GM12891 (cell line): ENCODE measurements at regions not wholly inside any gene's neighbourhood (a gene's known extent, or its start where the extent isn't known, plus 50 kb on each side); places are given as distances from the start of the nearest gene placed in this dataset.

Experiments
- PAX5 ChIP-seq: IDR thresholded peaks from 2 replicates; pipeline ENCODE4 v1.6.1; 2011; ENCODE audit warnings: low read length, moderate library complexity, mild to moderate bottlenecking; ENCODE audit not compliant: insufficient read depth, severe bottlenecking
- POLR2A ChIP-seq: IDR thresholded peaks from 2 replicates; pipeline ENCODE4 v1.6.1; 2011; ENCODE audit warnings: low read depth, low read length, control low read depth
- POLR2AphosphoS5 ChIP-seq: IDR thresholded peaks from 2 replicates; pipeline ENCODE4 v1.6.1; 2011; ENCODE audit warnings: low read depth, low read length, control low read depth
- SPI1 ChIP-seq: IDR thresholded peaks from 2 replicates; pipeline ENCODE4 v1.6.1; 2011; ENCODE audit warnings: low read depth, low read length, control low read depth
- TAF1 ChIP-seq: IDR thresholded peaks from 2 replicates; pipeline ENCODE4 v1.6.1; 2011; ENCODE audit warnings: low read depth, low read length, control low read depth

DNA sequence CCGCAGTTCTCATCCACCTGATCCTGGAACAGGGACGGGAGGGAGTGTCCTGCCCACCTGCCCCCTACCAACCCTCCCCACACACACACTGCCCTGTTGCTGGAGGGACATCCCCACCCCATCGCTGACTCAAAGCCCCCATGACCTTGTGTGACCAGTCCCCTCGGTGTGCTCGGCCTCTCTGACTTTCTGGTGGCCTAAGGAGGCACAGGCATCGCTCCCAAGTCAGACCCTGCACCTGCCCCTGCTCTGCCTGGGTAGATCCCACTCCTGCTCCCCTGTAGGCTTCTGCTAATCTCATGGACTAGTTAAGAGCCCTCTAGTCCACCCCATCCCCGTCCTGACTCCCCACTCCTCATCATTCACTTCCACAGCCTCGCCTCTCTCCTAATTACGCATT lies 58.8 kb upstream of the DOCK1 start:
- TF ChIP-seq POLR2A (no peak), POLR2AphosphoS5 (no peak), TAF1 (no peak), PAX5 (no peak), SPI1 (no peak)
